ENCODE measurements at regions not wholly inside any gene's neighbourhood (a gene's known extent, or its start where the extent isn't known, plus 50 kb on each side); places are given as distances from the start of the nearest gene placed in this dataset.

DNA sequence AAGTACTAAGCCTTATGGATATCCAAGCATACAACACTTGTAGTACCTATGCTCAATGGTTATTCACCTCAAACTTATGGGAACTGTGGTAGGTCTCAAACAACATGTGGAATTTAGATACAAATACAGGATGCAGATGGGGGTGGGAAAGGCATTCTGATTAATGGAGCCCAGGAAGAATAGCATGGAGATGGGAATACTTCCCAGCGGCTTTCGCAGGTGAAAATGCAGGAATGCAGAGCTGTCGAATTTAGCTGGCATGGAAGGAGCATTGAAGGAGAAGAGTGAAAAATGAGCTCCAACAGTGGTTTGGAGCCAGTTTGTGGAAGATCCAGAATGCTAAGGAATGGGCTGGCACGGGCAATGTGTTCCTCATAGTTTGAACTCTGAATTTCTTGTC, 89.9 kb downstream of the NKX2-1 start:
- TF ChIP-seq, protein P1, sequence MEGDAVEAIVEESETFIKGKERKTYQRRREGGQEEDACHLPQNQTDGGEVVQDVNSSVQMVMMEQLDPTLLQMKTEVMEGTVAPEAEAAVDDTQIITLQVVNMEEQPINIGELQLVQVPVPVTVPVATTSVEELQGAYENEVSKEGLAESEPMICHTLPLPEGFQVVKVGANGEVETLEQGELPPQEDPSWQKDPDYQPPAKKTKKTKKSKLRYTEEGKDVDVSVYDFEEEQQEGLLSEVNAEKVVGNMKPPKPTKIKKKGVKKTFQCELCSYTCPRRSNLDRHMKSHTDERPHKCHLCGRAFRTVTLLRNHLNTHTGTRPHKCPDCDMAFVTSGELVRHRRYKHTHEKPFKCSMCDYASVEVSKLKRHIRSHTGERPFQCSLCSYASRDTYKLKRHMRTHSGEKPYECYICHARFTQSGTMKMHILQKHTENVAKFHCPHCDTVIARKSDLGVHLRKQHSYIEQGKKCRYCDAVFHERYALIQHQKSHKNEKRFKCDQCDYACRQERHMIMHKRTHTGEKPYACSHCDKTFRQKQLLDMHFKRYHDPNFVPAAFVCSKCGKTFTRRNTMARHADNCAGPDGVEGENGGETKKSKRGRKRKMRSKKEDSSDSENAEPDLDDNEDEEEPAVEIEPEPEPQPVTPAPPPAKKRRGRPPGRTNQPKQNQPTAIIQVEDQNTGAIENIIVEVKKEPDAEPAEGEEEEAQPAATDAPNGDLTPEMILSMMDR (IDR thresholded peaks at IDR 0.05; ENCODE audit: borderline replicate concordance, extremely low read depth, low read length, poor library complexity, severe bottlenecking) = no peak
- no peak for TF ChIP-seq EZH2 (IDR thresholded peaks at IDR 0.05; ENCODE audit: borderline replicate concordance, low read depth, low read length, severe bottlenecking)
- H3K27me3 ChIP-seq (ENCODE audit: insufficient read depth, low read length, poor library complexity) = peaks cover 3% of the 10 kb centered on the region
- H3K9ac ChIP-seq (ENCODE audit: low read depth, low read length) = no peak overlapping the region
- H3K36me3 ChIP-seq (ENCODE audit: insufficient read depth, low read length) = no peaks in the 10 kb centered on the region
- no peak overlapping the region for H3K4me2 ChIP-seq (ENCODE audit: insufficient read depth, low read length)
- no peaks in the 10 kb centered on the region for H3K4me1 ChIP-seq (ENCODE audit: insufficient read depth, low read length)
- no peaks in the 10 kb centered on the region for H4K20me1 ChIP-seq (ENCODE audit: insufficient read depth, low read length)
- H3K27ac ChIP-seq (ENCODE audit: low read length) = no peak overlapping the region
- ATAC-seq (ENCODE audit: insufficient read depth, low read depth) (no peak), DNase-seq (no peak)
- H2AFZ ChIP-seq (ENCODE audit: low read depth, low read length) = no peak overlapping the region
- H3K9me3 ChIP-seq (ENCODE audit: insufficient read depth, low read length, severe bottlenecking) = no peaks in the 10 kb centered on the region
- H3K79me2 ChIP-seq (ENCODE audit: insufficient read depth, low read length) = no peaks in the 10 kb centered on the region
- H3K4me3 ChIP-seq (ENCODE audit: low read depth in 1 of 2, low read length in 2 of 2) = no peak overlapping the region

DNA sequence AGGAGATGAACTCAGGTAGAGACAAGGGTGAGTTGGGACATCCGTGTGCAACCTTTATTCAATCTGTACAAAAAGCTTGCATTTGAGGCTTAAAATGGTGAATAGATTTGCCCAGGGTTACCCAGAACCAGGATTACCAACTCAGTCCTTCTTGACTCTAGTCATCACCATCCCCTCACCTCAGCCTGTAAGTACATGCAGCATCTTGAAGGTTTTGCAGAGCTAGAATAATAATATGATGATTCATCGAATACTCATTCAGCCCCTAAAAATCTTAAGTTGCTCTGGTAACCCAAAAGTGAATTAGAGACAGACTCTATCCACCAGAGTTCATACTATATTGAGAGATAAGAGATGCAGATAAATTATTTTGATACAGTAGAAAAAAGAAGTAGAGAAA, 90.3 kb downstream of the NKX2-1 start:
- no peak for DNase-seq

DNA sequence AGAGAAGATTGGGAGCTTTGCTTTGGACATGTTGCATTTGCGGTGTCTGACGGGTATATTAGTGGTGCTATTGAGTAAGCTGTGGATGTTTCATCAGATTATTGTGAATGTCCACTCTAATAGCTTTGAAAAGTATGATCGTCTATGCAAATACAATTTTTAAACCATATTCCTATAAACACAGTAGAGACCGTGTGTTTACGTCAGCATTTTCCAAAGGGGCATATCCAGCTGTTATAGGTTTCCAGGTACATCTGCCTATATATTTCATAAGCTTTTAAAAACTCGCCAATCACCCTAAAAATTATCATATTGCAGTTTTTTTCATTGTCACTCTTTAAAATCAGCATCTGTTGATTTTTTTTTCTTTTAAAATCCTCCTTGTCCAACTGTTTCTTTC, 91.7 kb downstream of the NKX2-1 start:
- Histone ChIP-seq H3K27ac (ENCODE audit: low read length) (no peak overlapping the region), H3K4me2 (ENCODE audit: insufficient read depth, low read length) (no peak overlapping the region), H4K20me1 (ENCODE audit: insufficient read depth, low read length) (no peaks in the 10 kb centered on the region), H3K9me3 (ENCODE audit: insufficient read depth, low read length, severe bottlenecking) (no peaks in the 10 kb centered on the region), H3K36me3 (ENCODE audit: insufficient read depth, low read length) (no peaks in the 10 kb centered on the region), H3K79me2 (ENCODE audit: insufficient read depth, low read length) (no peaks in the 10 kb centered on the region), H3K4me3 (ENCODE audit: low read depth in 1 of 2, low read length in 2 of 2) (no peak overlapping the region), H3K4me1 (ENCODE audit: insufficient read depth, low read length) (no peaks in the 10 kb centered on the region), H3K27me3 (ENCODE audit: insufficient read depth, low read length, poor library complexity) (peaks cover 5% of the 10 kb centered on the region), H3K9ac (ENCODE audit: low read depth, low read length) (no peak overlapping the region), H2AFZ (ENCODE audit: low read depth, low read length) (no peak overlapping the region)
- no peak for TF ChIP-seq EZH2 (IDR thresholded peaks at IDR 0.05; ENCODE audit: borderline replicate concordance, low read depth, low read length, severe bottlenecking)
- TF ChIP-seq, protein P1 (IDR thresholded peaks at IDR 0.05; ENCODE audit: borderline replicate concordance, extremely low read depth, low read length, poor library complexity, severe bottlenecking) = no peak
- ATAC-seq (ENCODE audit: insufficient read depth, low read depth) (no peak), DNase-seq (no peak)

More for the DNA sequence above, 90.3 kb downstream of the NKX2-1 start:
- no peak overlapping the region for H3K27ac ChIP-seq (ENCODE audit: low read length)
- no peaks in the 10 kb centered on the region for H4K20me1 ChIP-seq (ENCODE audit: insufficient read depth, low read length)
- no peak overlapping the region for H3K4me2 ChIP-seq (ENCODE audit: insufficient read depth, low read length)
- peaks cover 3% of the 10 kb centered on the region for H3K27me3 ChIP-seq (ENCODE audit: insufficient read depth, low read length, poor library complexity)
- ATAC-seq (ENCODE audit: insufficient read depth, low read depth) = no peak
- no peak for TF ChIP-seq EZH2 (IDR thresholded peaks at IDR 0.05; ENCODE audit: borderline replicate concordance, low read depth, low read length, severe bottlenecking)
- TF ChIP-seq, protein P1 (IDR thresholded peaks at IDR 0.05; ENCODE audit: borderline replicate concordance, extremely low read depth, low read length, poor library complexity, severe bottlenecking) = no peak
- no peaks in the 10 kb centered on the region for H3K4me1 ChIP-seq (ENCODE audit: insufficient read depth, low read length)
- no peak overlapping the region for H2AFZ ChIP-seq (ENCODE audit: low read depth, low read length)
- H3K9ac ChIP-seq (ENCODE audit: low read depth, low read length) = no peak overlapping the region
- no peaks in the 10 kb centered on the region for H3K36me3 ChIP-seq (ENCODE audit: insufficient read depth, low read length)
- no peaks in the 10 kb centered on the region for H3K9me3 ChIP-seq (ENCODE audit: insufficient read depth, low read length, severe bottlenecking)
- no peaks in the 10 kb centered on the region for H3K79me2 ChIP-seq (ENCODE audit: insufficient read depth, low read length)
- no peak overlapping the region for H3K4me3 ChIP-seq (ENCODE audit: low read depth in 1 of 2, low read length in 2 of 2)

DNA sequence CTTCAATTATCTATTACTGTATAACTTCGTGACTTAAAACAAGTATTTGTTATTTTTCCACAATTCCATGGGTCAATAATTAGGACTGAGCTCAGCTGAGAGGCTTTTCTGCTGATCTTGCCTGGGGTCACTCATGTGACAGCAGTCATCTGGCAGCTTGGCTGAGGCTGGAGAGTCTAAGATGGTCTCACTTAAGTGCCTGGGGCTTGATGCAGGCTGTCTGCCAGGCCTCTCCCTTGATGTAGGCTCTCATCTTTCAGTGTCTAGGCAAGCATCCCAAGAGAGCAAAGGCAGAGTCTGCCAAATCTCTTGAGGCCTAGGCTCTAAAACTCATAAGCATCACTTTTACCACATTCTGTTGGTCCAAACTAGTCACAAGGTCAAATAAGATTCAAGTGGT, 93.2 kb downstream of the NKX2-1 start:
- TF ChIP-seq EZH2 (IDR thresholded peaks at IDR 0.05; ENCODE audit: borderline replicate concordance, low read depth, low read length, severe bottlenecking) = no peak
- TF ChIP-seq, protein P1 (IDR thresholded peaks at IDR 0.05; ENCODE audit: borderline replicate concordance, extremely low read depth, low read length, poor library complexity, severe bottlenecking) = no peak
- Histone ChIP-seq H3K4me3 (ENCODE audit: low read depth in 1 of 2, low read length in 2 of 2) (no peak overlapping the region), H3K9me3 (ENCODE audit: insufficient read depth, low read length, severe bottlenecking) (no peaks in the 10 kb centered on the region), H3K36me3 (ENCODE audit: insufficient read depth, low read length) (no peaks in the 10 kb centered on the region), H3K4me1 (ENCODE audit: insufficient read depth, low read length) (no peaks in the 10 kb centered on the region), H3K9ac (ENCODE audit: low read depth, low read length) (no peak overlapping the region), H3K27me3 (ENCODE audit: insufficient read depth, low read length, poor library complexity) (peaks cover 8% of the 10 kb centered on the region), H2AFZ (ENCODE audit: low read depth, low read length) (no peak overlapping the region), H3K4me2 (ENCODE audit: insufficient read depth, low read length) (no peak overlapping the region), H3K27ac (ENCODE audit: low read length) (no peak overlapping the region), H4K20me1 (ENCODE audit: insufficient read depth, low read length) (no peaks in the 10 kb centered on the region), H3K79me2 (ENCODE audit: insufficient read depth, low read length) (no peaks in the 10 kb centered on the region)
- ATAC-seq (ENCODE audit: insufficient read depth, low read depth) (no peak), DNase-seq (no peak)

Measured in DND-41 (cell line).